GM12878 (cell line): ENCODE measurements at regions not wholly inside any gene's neighbourhood (a gene's known extent, or its start where the extent isn't known, plus 50 kb on each side); places are given as distances from the start of the nearest gene placed in this dataset.

ENCODE experiments used
- ATAC-seq: fragments of 200-7000 bp; cut with Tn5 transposase; 3 replicates; pipeline ENCODE4 v1.9.1; 2020; ENCODE audit warnings: mild to moderate bottlenecking, moderate library complexity
- BruUV-seq: library from RNA; stranded (reverse); fragments of 400-500 nt; replicated peaks from 2 replicates; lab custom pipeline; 2021; lab: Mats Ljungman, UMichigan
- CTCF ChIA-PET: fragments of 300-600 bp; sonication (Branson Sonifier 250); formaldehyde crosslinking; extraction: SDS; loops from one replicate; lab custom pipeline; 2021; ENCODE audit warnings: inconsistent platforms; lab: Yijun Ruan, JAX
- POLR2A ChIA-PET: fragments of 350-600 bp; formaldehyde crosslinking; extraction: SDS; loops from one replicate; lab custom pipeline; 2021; ENCODE audit warnings: inconsistent platforms; lab: Charles Lee
- RAD21 ChIA-PET: fragments of 300-600 bp; sonication (Branson Sonifier 250); formaldehyde crosslinking; loops from one replicate; lab custom pipeline; 2023; ENCODE audit warnings: antibody characterized with exemption; ENCODE audit not compliant: unreplicated experiment; lab: Charles Lee
- SMC1A ChIA-PET: fragments of 300-600 bp; sonication (Branson Sonifier 250); formaldehyde crosslinking; loops from one replicate; lab custom pipeline; 2023; ENCODE audit not compliant: unreplicated experiment, uncharacterized antibody; lab: Charles Lee
- DNase-seq: peaks from one replicate; pipeline ENCODE4 v3.0.0-alpha.2; 2011; ENCODE audit warnings: low read depth, low spot score
- FAIRE-seq: peaks from 3 replicates; lab custom pipeline; 2011; peaks lifted over from hg19 to GRCh38; lab: Jason Lieb, UNC
- H2AFZ ChIP-seq: 2 replicates; pipeline ENCODE4 v1.6.0; 2011; ENCODE audit warnings: low read depth, low read length, control low read depth; ENCODE audit not compliant: control insufficient read depth
- H3K27ac ChIP-seq: 2 replicates; pipeline ENCODE4 v1.5.1; 2011; ENCODE audit warnings: control low read depth; ENCODE audit not compliant: control insufficient read depth, insufficient read depth
- H3K27me3 ChIP-seq, 2 experiments: replicated peaks in 1 of 2; 2 replicates each; pipeline versions ENCODE4 v1.6.0 to v1.6.1; 2011; ENCODE audit warnings: low read length in 1 of 2; ENCODE audit not compliant: control insufficient read depth in 2 of 2, insufficient read depth in 2 of 2
- H3K36me3 ChIP-seq, 2 experiments: 2 replicates each; pipeline ENCODE4 v1.5.1; 2011; ENCODE audit warnings: low read length in 1 of 2; ENCODE audit not compliant: control insufficient read depth in 2 of 2, insufficient read depth in 2 of 2
- H3K4me1 ChIP-seq: 2 replicates; pipeline ENCODE4 v1.6.1; 2011; ENCODE audit warnings: mild to moderate bottlenecking, low read length, moderate library complexity, mixed read lengths; ENCODE audit not compliant: control insufficient read depth, insufficient read depth
- H3K4me2 ChIP-seq: 2 replicates; pipeline ENCODE4 v1.6.0; 2011; ENCODE audit warnings: control low read depth; ENCODE audit not compliant: control insufficient read depth, insufficient read depth
- H3K4me3 ChIP-seq: fragments of 200-600 bp; sonication (generic); 2 replicates; pipeline ENCODE4 v1.5.1; 2016
- H3K79me2 ChIP-seq: 2 replicates; pipeline ENCODE4 v1.6.0; 2011; ENCODE audit warnings: low read length; ENCODE audit not compliant: control insufficient read depth, insufficient read depth
- H3K9ac ChIP-seq: 2 replicates; pipeline ENCODE4 v1.8.0; 2011; ENCODE audit warnings: low read length, control low read depth, mixed read lengths; ENCODE audit not compliant: control insufficient read depth, insufficient read depth
- H3K9me3 ChIP-seq: replicated peaks from 3 replicates; pipeline ENCODE4 v1.5.1; 2011; ENCODE audit warnings: mild to moderate bottlenecking, low read length; ENCODE audit not compliant: control insufficient read depth, insufficient read depth
- H4K20me1 ChIP-seq: 2 replicates; pipeline ENCODE4 v1.6.0; 2011; ENCODE audit not compliant: control insufficient read depth, insufficient read depth
- ATF3 ChIP-seq: IDR thresholded peaks from 2 replicates; pipeline ENCODE4 v1.6.1; 2011; ENCODE audit warnings: low read depth, mild to moderate bottlenecking, low read length, moderate library complexity, borderline replicate concordance; ENCODE audit errors: extremely low read depth
- CBX5 ChIP-seq: sonication (generic); IDR thresholded peaks from 2 replicates; pipeline ENCODE4 v1.6.1; 2016; ENCODE audit warnings: low read depth, moderate library complexity, mild to moderate bottlenecking, inconsistent platforms
- CHD1 ChIP-seq: IDR thresholded peaks from 2 replicates; pipeline ENCODE4 v1.6.1; 2012; ENCODE audit warnings: low read depth, low read length, improper control_type of control experiment
- CHD4 ChIP-seq: fragments of 200-600 bp; sonication (generic); IDR thresholded peaks from 2 replicates; pipeline ENCODE4 v1.6.1; 2016; ENCODE audit warnings: mild to moderate bottlenecking
- E2F4 ChIP-seq: IDR thresholded peaks from 2 replicates; pipeline ENCODE4 v1.6.1; 2012; ENCODE audit warnings: low read depth, low read length, improper control_type of control experiment
- FOXM1 ChIP-seq: IDR thresholded peaks from 2 replicates; pipeline ENCODE4 v1.6.1; 2012; ENCODE audit warnings: low read depth, mild to moderate bottlenecking, inconsistent platforms, low read length, moderate library complexity
- GABPA ChIP-seq: IDR thresholded peaks from 2 replicates; pipeline ENCODE4 v1.6.1; 2014; ENCODE audit warnings: antibody characterized with exemption, low read depth, mild to moderate bottlenecking, inconsistent platforms
- HSF1 ChIP-seq: fragments of 150-350 bp; IDR thresholded peaks from 2 replicates; pipeline ENCODE4 v1.6.1; 2014; ENCODE audit warnings: mild to moderate bottlenecking, low read depth, low read length
- JUNB ChIP-seq: IDR thresholded peaks from 2 replicates; pipeline ENCODE4 v1.6.1; 2016; ENCODE audit warnings: antibody characterized with exemption, mild to moderate bottlenecking
- MLLT1 ChIP-seq: fragments of 450-650 bp; IDR thresholded peaks from 2 replicates; pipeline ENCODE4 v1.6.1; 2016; ENCODE audit warnings: mild to moderate bottlenecking
- NFYA ChIP-seq: IDR thresholded peaks from 2 replicates; pipeline ENCODE4 v1.6.1; 2011; ENCODE audit warnings: low read depth, mild to moderate bottlenecking, low read length, improper control_type of control experiment, borderline replicate concordance
- SIX5 ChIP-seq: IDR thresholded peaks from 2 replicates; pipeline ENCODE4 v1.6.1; 2011; ENCODE audit warnings: mild to moderate bottlenecking, low read depth, low read length, moderate library complexity; ENCODE audit not compliant: severe bottlenecking
- SKIL ChIP-seq: fragments of 450-650 bp; IDR thresholded peaks from 2 replicates; pipeline ENCODE4 v1.6.1; 2017; ENCODE audit warnings: mild to moderate bottlenecking, low read depth, inconsistent platforms; ENCODE audit not compliant: poor library complexity, severe bottlenecking
- SMARCA5 ChIP-seq: fragments of 450-650 bp; IDR thresholded peaks from 2 replicates; pipeline ENCODE4 v1.6.1; 2017; ENCODE audit warnings: mild to moderate bottlenecking
- SREBF1 ChIP-seq: IDR thresholded peaks from 2 replicates; pipeline ENCODE4 v1.6.1; 2012; ENCODE audit warnings: mild to moderate bottlenecking, low read length
- WGBS: methylation state at CpG from one replicate; pipeline ENCODE4 v1.1.6; 2016; ENCODE audit warnings: low lambda C conversion rate; ENCODE audit not compliant: insufficient replicate concordance, insufficient coverage; ENCODE audit errors: missing lambda C conversion rate; 5-methylcytosine and 5-hydroxymethylcytosine counted together
- in situ Hi-C: fragments of 300-500 bp; cut with MboI; formaldehyde crosslinking; loops from 9 replicates; pipeline ENCODE4 v1.14.3; 2018; ENCODE audit warnings: mixed read lengths
- intact Hi-C: fragments of 100-400 bp; cut with micrococcal nuclease; formaldehyde crosslinking; loops from one replicate; pipeline ENCODE4 v1.14.2; 2022; ENCODE audit not compliant: unreplicated experiment

GRCh38 chr9:20148416-20148815 lies 359.6 kb upstream of the SLC24A2 start:
- Histone ChIP-seq H3K4me1 (no peaks in the 10 kb centered on the region), H4K20me1 (no peaks in the 10 kb centered on the region), H3K79me2 (no peaks in the 10 kb centered on the region), H2AFZ (no peak overlapping the region), H3K9me3 (no peaks in the 10 kb centered on the region), H3K4me3 (no peak overlapping the region), H3K4me2 (no peak overlapping the region), H3K36me3 (no peaks in the 10 kb centered on the region), H3K9ac (no peak overlapping the region), H3K27ac (no peak overlapping the region), H3K27me3 (no peaks in the 10 kb centered on the region; a peak in 1 of 4 replicates)
- BruUV-seq: no TSS peak
- in situ Hi-C loops: no loop called here
- 72% methylated on average over 2 of the region's 2 CpGs for WGBS
- no peak for TF ChIP-seq SKIL
- no peak for TF ChIP-seq SREBF1
- no peak for TF ChIP-seq E2F4
- no peak for TF ChIP-seq MLLT1
- TF ChIP-seq NFYA: no peak
- no peak for TF ChIP-seq HSF1
- TF ChIP-seq ATF3: no peak
- TF ChIP-seq CHD4: no peak
- no peak for TF ChIP-seq SIX5
- no peak for TF ChIP-seq FOXM1
- TF ChIP-seq GABPA: no peak
- TF ChIP-seq CBX5: no peak
- TF ChIP-seq SMARCA5: no peak
- no peak for TF ChIP-seq CHD1
- TF ChIP-seq JUNB: no peak
- RAD21 ChIA-PET: no interaction called here
- intact Hi-C loops: no loop called here
- SMC1A ChIA-PET: no interaction called here
- DNase-seq (no peak), ATAC-seq (no peak), FAIRE-seq (no peak)
- POLR2A ChIA-PET: no interaction called here
- CTCF ChIA-PET: no interaction called here
